H9 (cell line): ENCODE measurements at regions not wholly inside any gene's neighbourhood (a gene's known extent, or its start where the extent isn't known, plus 50 kb on each side); places are given as distances from the start of the nearest gene placed in this dataset.

Experiments
- DNase-seq: peaks from one replicate; pipeline ENCODE4 v3.0.0-alpha.2; 2017
- H2AFZ ChIP-seq: one replicate; pipeline ENCODE4 v1.6.1; 2013; ENCODE audit warnings: mild to moderate bottlenecking, low read length, control low read depth, moderate library complexity
- H2AK5ac ChIP-seq: 2 replicates; pipeline ENCODE4 v1.6.1; 2013; ENCODE audit warnings: low read length, control low read depth, mixed read lengths; ENCODE audit not compliant: insufficient read length
- H2BK120ac ChIP-seq: one replicate; pipeline ENCODE4 v1.6.1; 2013; ENCODE audit warnings: low read depth, mild to moderate bottlenecking, low read length, control low read depth, inconsistent platforms; ENCODE audit not compliant: poor library complexity, severe bottlenecking
- H2BK12ac ChIP-seq: 2 replicates; pipeline ENCODE4 v1.6.1; 2013; ENCODE audit warnings: low read length, control low read depth, mixed read lengths, low read depth; ENCODE audit not compliant: insufficient read length
- H2BK15ac ChIP-seq: 2 replicates; pipeline ENCODE4 v1.6.1; 2013; ENCODE audit warnings: low read depth, low read length, control low read depth
- H2BK20ac ChIP-seq: one replicate; pipeline ENCODE4 v1.6.1; 2013; ENCODE audit warnings: low read depth, mild to moderate bottlenecking, low read length, control low read depth, inconsistent platforms; ENCODE audit not compliant: poor library complexity, severe bottlenecking
- H2BK5ac ChIP-seq: 2 replicates; pipeline ENCODE4 v1.6.1; 2013; ENCODE audit warnings: low read length, control low read depth, mixed read lengths; ENCODE audit not compliant: insufficient read length
- H3K14ac ChIP-seq: 2 replicates; pipeline ENCODE4 v1.6.1; 2013; ENCODE audit warnings: low read length, control low read depth; ENCODE audit not compliant: insufficient read depth
- H3K18ac ChIP-seq: 2 replicates; pipeline ENCODE4 v1.6.1; 2013; ENCODE audit warnings: low read depth, mild to moderate bottlenecking, mixed read lengths, low read length, control low read depth; ENCODE audit not compliant: insufficient read length
- H3K23ac ChIP-seq: 2 replicates; pipeline ENCODE4 v1.6.1; 2013; ENCODE audit warnings: low read length, control low read depth, mixed read lengths, low read depth; ENCODE audit not compliant: insufficient read length
- H3K23me2 ChIP-seq: 2 replicates; pipeline ENCODE4 v1.6.1; 2013; ENCODE audit warnings: low read depth, mild to moderate bottlenecking, mixed read lengths, low read length, control low read depth; ENCODE audit not compliant: insufficient read length, poor library complexity, severe bottlenecking
- H3K27ac ChIP-seq: 2 replicates; pipeline ENCODE4 v1.5.1; 2013; ENCODE audit warnings: low read length, control low read depth, mixed read lengths, low read depth; ENCODE audit not compliant: insufficient read length
- H3K27me3 ChIP-seq: 2 replicates; pipeline ENCODE4 v1.6.1; 2013; ENCODE audit warnings: low read length, control low read depth, inconsistent platforms; ENCODE audit not compliant: insufficient read depth
- H3K4ac ChIP-seq: 2 replicates; pipeline ENCODE4 v1.6.1; 2013; ENCODE audit warnings: low read depth, mild to moderate bottlenecking, control low read depth, inconsistent platforms, low read length, moderate library complexity
- H3K4me1 ChIP-seq: 2 replicates; pipeline ENCODE4 v1.6.1; 2013; ENCODE audit warnings: low read length, control low read depth, inconsistent platforms; ENCODE audit not compliant: insufficient read depth
- H3K4me2 ChIP-seq: 2 replicates; pipeline ENCODE4 v1.6.1; 2013; ENCODE audit warnings: low read length, control low read depth, mixed read lengths; ENCODE audit not compliant: insufficient read length, insufficient read depth
- H3K56ac ChIP-seq: 2 replicates; pipeline ENCODE4 v1.6.1; 2013; ENCODE audit warnings: low read depth, mild to moderate bottlenecking, mixed read lengths, low read length, control low read depth; ENCODE audit not compliant: insufficient read length
- H3K79me1 ChIP-seq: 2 replicates; pipeline ENCODE4 v1.6.1; 2013; ENCODE audit warnings: low read depth, mild to moderate bottlenecking, moderate library complexity, low read length, control low read depth, inconsistent platforms; ENCODE audit not compliant: insufficient read depth, poor library complexity, severe bottlenecking
- H3K79me2 ChIP-seq: 2 replicates; pipeline ENCODE4 v1.6.1; 2013; ENCODE audit warnings: low read length, control low read depth, inconsistent platforms; ENCODE audit not compliant: insufficient read depth
- H3K9ac ChIP-seq: 2 replicates; pipeline ENCODE4 v1.6.1; 2013; ENCODE audit warnings: low read length, control low read depth, mixed read lengths; ENCODE audit not compliant: insufficient read length; ENCODE audit errors: extremely low read depth
- H3K9me3 ChIP-seq: one replicate; pipeline ENCODE4 v1.6.1; 2013; ENCODE audit warnings: low read depth, low read length, inconsistent platforms; ENCODE audit not compliant: control insufficient read depth
- H3T11ph ChIP-seq: one replicate; pipeline ENCODE4 v1.6.1; 2013; ENCODE audit warnings: mild to moderate bottlenecking, low read length, control low read depth, inconsistent platforms
- H4K20me1 ChIP-seq: one replicate; pipeline ENCODE4 v1.6.1; 2013; ENCODE audit not compliant: control insufficient read depth, insufficient read length, insufficient read depth
- H4K5ac ChIP-seq: 2 replicates; pipeline ENCODE4 v1.6.1; 2013; ENCODE audit warnings: low read depth, mild to moderate bottlenecking, mixed read lengths, low read length, control low read depth; ENCODE audit not compliant: insufficient read length
- H4K8ac ChIP-seq: replicated peaks from 2 replicates; pipeline ENCODE4 v1.6.1; 2013; ENCODE audit warnings: low read length, control low read depth, mixed read lengths, low read depth; ENCODE audit not compliant: insufficient read length
- H4K91ac ChIP-seq: 2 replicates; pipeline ENCODE4 v1.6.1; 2013; ENCODE audit warnings: low read depth, mild to moderate bottlenecking, moderate library complexity, mixed read lengths, low read length, control low read depth; ENCODE audit not compliant: insufficient read length
- H3K27ac Mint-ChIP-seq, 3 experiments: 2 replicates in 2 of 3; 3 replicates in 1 of 3; pipeline ENCODE4 v1.8.0; 2020 to 2021; ENCODE audit warnings: mixed read lengths in 3 of 3, mild to moderate bottlenecking in 1 of 3, moderate library complexity in 1 of 3
- H3K27me3 Mint-ChIP-seq: 2 replicates; pipeline ENCODE4 v1.8.0; 2021; ENCODE audit warnings: low read depth, mild to moderate bottlenecking, moderate library complexity, mixed read lengths
- H3K36me3 Mint-ChIP-seq, 3 experiments: 2 replicates in 2 of 3; 3 replicates in 1 of 3; pipeline ENCODE4 v1.8.0; 2020 to 2021; ENCODE audit warnings: low read depth in 3 of 3, mixed read lengths in 3 of 3; ENCODE audit not compliant: insufficient read depth in 1 of 3
- H3K4me1 Mint-ChIP-seq, 2 experiments: 2 replicates each; pipeline ENCODE4 v1.8.0; 2020; ENCODE audit warnings: mixed read lengths in 2 of 2
- H3K4me3 Mint-ChIP-seq, 2 experiments: 2 replicates in 1 of 2; 3 replicates in 1 of 2; pipeline ENCODE4 v1.8.0; 2020 to 2021; ENCODE audit warnings: mild to moderate bottlenecking in 2 of 2, mixed read lengths in 2 of 2, moderate library complexity in 1 of 2
- H3K9me3 Mint-ChIP-seq, 2 experiments: 2 replicates in 1 of 2; 3 replicates in 1 of 2; pipeline ENCODE4 v1.8.0; 2020; ENCODE audit warnings: mild to moderate bottlenecking in 2 of 2, mixed read lengths in 2 of 2, moderate library complexity in 1 of 2
- WGBS: extraction: QIAGEN DNeasy Blood & Tissue Kit; methylation state at CpG from one replicate; pipeline ENCODE4 v1.1.7; 2013; ENCODE audit warnings: missing lambda C conversion rate, low lambda C conversion rate, mixed read lengths; ENCODE audit not compliant: insufficient read length; ENCODE audit errors: extremely low coverage; 5-methylcytosine and 5-hydroxymethylcytosine counted together
- TF ChIP-seq, protein P1 (sequence below): fragments of 200-600 bp; sonication (generic); conservative IDR thresholded peaks from 3 replicates; pipeline ENCODE4 v1.8.0; 2021; ENCODE audit warnings: antibody characterized with exemption, mild to moderate bottlenecking

- H3K4ac ChIP-seq: no peak overlapping the region
- H2AK5ac ChIP-seq: no peak overlapping the region
- H2AFZ ChIP-seq: no peak overlapping the region
- no peak overlapping the region for H3K9ac ChIP-seq
- no peak overlapping the region for H4K91ac ChIP-seq
- TF ChIP-seq, protein P1, sequence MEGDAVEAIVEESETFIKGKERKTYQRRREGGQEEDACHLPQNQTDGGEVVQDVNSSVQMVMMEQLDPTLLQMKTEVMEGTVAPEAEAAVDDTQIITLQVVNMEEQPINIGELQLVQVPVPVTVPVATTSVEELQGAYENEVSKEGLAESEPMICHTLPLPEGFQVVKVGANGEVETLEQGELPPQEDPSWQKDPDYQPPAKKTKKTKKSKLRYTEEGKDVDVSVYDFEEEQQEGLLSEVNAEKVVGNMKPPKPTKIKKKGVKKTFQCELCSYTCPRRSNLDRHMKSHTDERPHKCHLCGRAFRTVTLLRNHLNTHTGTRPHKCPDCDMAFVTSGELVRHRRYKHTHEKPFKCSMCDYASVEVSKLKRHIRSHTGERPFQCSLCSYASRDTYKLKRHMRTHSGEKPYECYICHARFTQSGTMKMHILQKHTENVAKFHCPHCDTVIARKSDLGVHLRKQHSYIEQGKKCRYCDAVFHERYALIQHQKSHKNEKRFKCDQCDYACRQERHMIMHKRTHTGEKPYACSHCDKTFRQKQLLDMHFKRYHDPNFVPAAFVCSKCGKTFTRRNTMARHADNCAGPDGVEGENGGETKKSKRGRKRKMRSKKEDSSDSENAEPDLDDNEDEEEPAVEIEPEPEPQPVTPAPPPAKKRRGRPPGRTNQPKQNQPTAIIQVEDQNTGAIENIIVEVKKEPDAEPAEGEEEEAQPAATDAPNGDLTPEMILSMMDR: no peak
- H3T11ph ChIP-seq: no peak overlapping the region
- no peak overlapping the region for H3K27ac ChIP-seq
- no peak for DNase-seq
- no peaks in the 10 kb centered on the region for H3K23me2 ChIP-seq
- H4K20me1 ChIP-seq: no peaks in the 10 kb centered on the region
- no CpG with 5 or more reads among the region's 1 CpG for WGBS
- H2BK20ac ChIP-seq: no peak overlapping the region
- Mint-ChIP-seq H3K9me3 (peaks cover 93 to 94% of the 10 kb centered on the region in 2 experiments), H3K27me3 (peaks cover 5% of the 10 kb centered on the region), H3K36me3 (peaks cover 14 to 43% (median 28%) of the 10 kb centered on the region in 3 experiments; a peak in 6 of 7 replicates), H3K4me1 (no peaks in the 10 kb centered on the region), H3K4me3 (no peak overlapping the region), H3K27ac (no peak overlapping the region)
- H2BK120ac ChIP-seq: no peak overlapping the region
- H4K8ac ChIP-seq: no peak overlapping the region
- H3K4me2 ChIP-seq: no peak overlapping the region
- no peak overlapping the region for H3K23ac ChIP-seq
- H3K79me2 ChIP-seq: no peaks in the 10 kb centered on the region
- H4K5ac ChIP-seq: no peak overlapping the region
- no peak overlapping the region for H2BK5ac ChIP-seq
- H3K56ac ChIP-seq: no peak overlapping the region
- no peak overlapping the region for H2BK12ac ChIP-seq
- H3K18ac ChIP-seq: no peak overlapping the region
- H3K79me1 ChIP-seq: no peaks in the 10 kb centered on the region
- no peaks in the 10 kb centered on the region for H3K4me1 ChIP-seq
- H3K14ac ChIP-seq: no peak overlapping the region
- H3K27me3 ChIP-seq: no peaks in the 10 kb centered on the region
- H3K9me3 ChIP-seq: peaks cover 95% of the 10 kb centered on the region
- H2BK15ac ChIP-seq: no peak overlapping the region
Observed at GRCh38 chr19:42655748-42656147, 61.0 kb upstream of the CEACAM8 start.
